Prostate gland (tissue), 2 donors: ENCODE measurements at regions not wholly inside any gene's neighbourhood (a gene's known extent, or its start where the extent isn't known, plus 50 kb on each side); places are given as distances from the start of the nearest gene placed in this dataset.

ENCODE experiments used
- DNase-seq: peaks from one replicate; pipeline ENCODE4 v3.0.0-alpha.2; 2019; ENCODE audit warnings: low spot score
- H3K27ac ChIP-seq, 2 donors: fragments of 200-600 bp; sonication (generic); 2 replicates each; pipeline ENCODE4 v1.5.1; 2017 to 2019
- H3K27me3 ChIP-seq: fragments of 200-600 bp; sonication (generic); replicated peaks from 2 replicates; pipeline ENCODE4 v1.5.1; 2019; ENCODE audit not compliant: insufficient read depth
- H3K36me3 ChIP-seq, 2 donors: fragments of 200-600 bp; sonication (generic); 1 replicate in 1 of 2; 2 replicates in 1 of 2; pipeline versions ENCODE4 v1.5.1 to v1.8.1; 2017 to 2019
- H3K4me1 ChIP-seq: fragments of 200-600 bp; sonication (generic); replicated peaks from 2 replicates; pipeline ENCODE4 v1.5.1; 2019
- H3K4me3 ChIP-seq, 2 donors: fragments of 200-600 bp; sonication (generic); 2 replicates each; pipeline ENCODE4 v1.5.1; 2017 to 2019
- H3K9me3 ChIP-seq: fragments of 200-600 bp; sonication (generic); 2 replicates; pipeline ENCODE4 v1.5.1; 2017
- POLR2A ChIP-seq: fragments of 450-650 bp; IDR thresholded peaks from one replicate; pipeline ENCODE4 v1.6.1; 2016; ENCODE audit warnings: antibody characterized with exemption, mild to moderate bottlenecking
- POLR2AphosphoS5 ChIP-seq: sonication (generic); formaldehyde crosslinking; IDR thresholded peaks from one replicate; pipeline ENCODE4 v1.6.1; 2017; ENCODE audit warnings: antibody characterized with exemption
- WGBS: methylation state at CpG from one replicate; pipeline ENCODE4 v1.1.5; 2018; 5-methylcytosine and 5-hydroxymethylcytosine counted together
- intact Hi-C: fragments of 100-400 bp; cut with DNase I; formaldehyde crosslinking; loops from one replicate; pipeline ENCODE4 v1.14.2; 2022
- TF ChIP-seq, protein P1 (sequence below), 4 experiments: fragments of 200-600 bp in 2 of 4; fragments of 450-650 bp in 2 of 4; sonication (generic) in 2 of 4; IDR thresholded peaks; 1 replicate in 3 of 4; 2 replicates in 1 of 4; pipeline ENCODE4 v1.5.1; 2016 to 2019; ENCODE audit warnings: antibody characterized with exemption in 4 of 4, mild to moderate bottlenecking in 2 of 4, moderate library complexity in 2 of 4

DNA sequence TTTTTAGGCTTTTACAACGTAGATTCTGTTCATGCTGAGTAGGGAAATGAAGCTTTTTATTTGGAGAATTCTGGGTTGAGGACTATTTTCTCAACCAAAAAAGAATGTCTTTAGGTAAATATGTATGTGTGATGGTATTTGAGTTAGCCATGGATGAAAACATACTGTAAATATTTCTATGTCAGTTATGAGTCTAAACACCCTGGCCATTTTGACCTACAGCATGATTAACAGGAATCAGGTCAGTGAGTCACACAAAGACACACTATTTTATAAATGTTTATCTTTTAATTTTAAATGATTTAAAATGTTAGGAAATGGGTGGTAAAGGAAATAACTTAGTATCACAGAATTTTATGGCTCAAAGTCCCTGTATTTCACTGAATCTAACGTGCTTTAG is 851.7 kb upstream of the MAP3K7 start:
- intact Hi-C loops: no loop called here
- Histone ChIP-seq H3K27me3 (no peaks in the 10 kb centered on the region), H3K36me3 (no peaks in the 10 kb centered on the region), H3K9me3 (no peaks in the 10 kb centered on the region), H3K4me3 (no peak overlapping the region), H3K27ac (no peak overlapping the region), H3K4me1 (no peaks in the 10 kb centered on the region)
- no peak for TF ChIP-seq POLR2A
- no peak for TF ChIP-seq POLR2AphosphoS5
- TF ChIP-seq, protein P1, sequence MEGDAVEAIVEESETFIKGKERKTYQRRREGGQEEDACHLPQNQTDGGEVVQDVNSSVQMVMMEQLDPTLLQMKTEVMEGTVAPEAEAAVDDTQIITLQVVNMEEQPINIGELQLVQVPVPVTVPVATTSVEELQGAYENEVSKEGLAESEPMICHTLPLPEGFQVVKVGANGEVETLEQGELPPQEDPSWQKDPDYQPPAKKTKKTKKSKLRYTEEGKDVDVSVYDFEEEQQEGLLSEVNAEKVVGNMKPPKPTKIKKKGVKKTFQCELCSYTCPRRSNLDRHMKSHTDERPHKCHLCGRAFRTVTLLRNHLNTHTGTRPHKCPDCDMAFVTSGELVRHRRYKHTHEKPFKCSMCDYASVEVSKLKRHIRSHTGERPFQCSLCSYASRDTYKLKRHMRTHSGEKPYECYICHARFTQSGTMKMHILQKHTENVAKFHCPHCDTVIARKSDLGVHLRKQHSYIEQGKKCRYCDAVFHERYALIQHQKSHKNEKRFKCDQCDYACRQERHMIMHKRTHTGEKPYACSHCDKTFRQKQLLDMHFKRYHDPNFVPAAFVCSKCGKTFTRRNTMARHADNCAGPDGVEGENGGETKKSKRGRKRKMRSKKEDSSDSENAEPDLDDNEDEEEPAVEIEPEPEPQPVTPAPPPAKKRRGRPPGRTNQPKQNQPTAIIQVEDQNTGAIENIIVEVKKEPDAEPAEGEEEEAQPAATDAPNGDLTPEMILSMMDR (IDR thresholded peaks at IDR 0.05): no peak
- WGBS: 72% methylated on average over 2 of the region's 2 CpGs
- DNase-seq: no peak

DNA sequence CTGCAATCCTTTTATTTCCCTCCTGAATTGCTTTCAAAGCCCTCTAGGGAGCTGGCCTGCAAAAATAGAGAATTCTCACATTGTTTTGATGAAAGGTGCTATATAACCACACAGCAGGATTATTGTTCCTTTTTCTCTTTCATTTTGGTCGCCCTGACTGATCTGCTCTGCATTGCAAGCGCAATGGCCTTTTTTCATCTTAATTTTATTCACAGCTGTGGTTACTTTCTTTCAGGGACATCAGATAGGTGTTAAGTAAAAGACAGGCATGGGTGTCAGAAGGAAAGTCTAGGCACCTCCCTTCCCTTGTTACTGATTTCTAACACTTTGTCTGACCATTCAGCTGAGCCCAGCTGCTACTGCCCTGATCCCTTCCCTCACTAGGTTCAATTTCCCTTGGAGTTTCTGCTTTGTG is 850.5 kb upstream of the MAP3K7 start:
- no peak for DNase-seq
- Histone ChIP-seq H3K9me3 (no peaks in the 10 kb centered on the region), H3K27ac (no peak overlapping the region), H3K4me3 (no peak overlapping the region), H3K36me3 (no peaks in the 10 kb centered on the region), H3K27me3 (no peaks in the 10 kb centered on the region), H3K4me1 (no peaks in the 10 kb centered on the region)
- no peak for TF ChIP-seq POLR2AphosphoS5
- no peak for TF ChIP-seq POLR2A
- TF ChIP-seq, protein P1 (IDR thresholded peaks at IDR 0.05): no peak
- WGBS: 82% methylated on average over 2 of the region's 2 CpGs
- intact Hi-C loops: no loop called here

DNA sequence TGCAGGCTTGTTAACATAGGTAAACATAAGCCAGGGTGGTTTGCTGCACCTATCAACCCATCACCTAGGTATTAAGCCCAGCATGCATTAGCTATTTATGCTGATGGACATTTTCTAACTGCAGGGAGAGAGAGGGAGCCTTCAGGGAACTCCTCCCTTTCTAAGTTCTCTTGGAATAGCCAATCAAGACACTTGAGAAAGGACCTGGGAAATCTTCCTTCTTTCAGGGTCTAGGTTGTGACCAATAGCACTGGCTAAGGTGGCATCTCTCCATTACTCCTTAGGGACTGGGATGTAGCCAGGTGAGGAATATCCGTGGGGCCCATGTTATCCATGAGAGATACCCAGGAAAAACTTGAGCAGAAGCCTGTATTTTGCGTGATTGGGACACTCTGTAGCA is 849.6 kb upstream of the MAP3K7 start:
- H3K4me3 ChIP-seq: no peak overlapping the region
- 86% methylated on average over 2 of the region's 2 CpGs for WGBS
- intact Hi-C loops: no loop called here
- no peaks in the 10 kb centered on the region for H3K27me3 ChIP-seq
- TF ChIP-seq POLR2AphosphoS5 (no peak), POLR2A (no peak)
- TF ChIP-seq, protein P1 (IDR thresholded peaks at IDR 0.05): no peak
- no peak overlapping the region for H3K27ac ChIP-seq
- no peak for DNase-seq
- no peaks in the 10 kb centered on the region for H3K9me3 ChIP-seq
- no peaks in the 10 kb centered on the region for H3K4me1 ChIP-seq
- H3K36me3 ChIP-seq: no peaks in the 10 kb centered on the region

DNA sequence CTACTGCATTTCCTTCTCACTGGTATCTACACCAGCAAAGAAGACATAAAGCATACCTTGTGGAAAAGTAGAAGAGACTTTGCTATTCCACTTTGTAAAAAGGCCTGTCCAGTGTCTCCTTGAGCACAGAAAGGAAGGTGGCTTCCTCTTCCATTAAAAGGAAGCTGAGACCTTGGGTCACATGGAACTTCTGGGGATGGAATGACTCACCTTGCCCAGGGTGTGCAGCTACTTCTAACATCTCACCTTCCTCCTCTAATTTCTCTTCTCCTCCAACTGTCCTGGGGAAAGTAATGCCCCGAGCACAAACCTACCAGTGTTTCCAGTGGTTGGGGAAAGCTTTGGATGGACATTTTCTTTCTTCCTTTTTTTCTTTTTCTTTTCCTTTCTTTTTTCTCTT is 848.8 kb upstream of the MAP3K7 start:
- 100% methylated on average over 1 of the region's 1 CpG for WGBS
- TF ChIP-seq, protein P1 (IDR thresholded peaks at IDR 0.05): no peak
- TF ChIP-seq POLR2A (no peak), POLR2AphosphoS5 (no peak)
- Histone ChIP-seq H3K27me3 (no peaks in the 10 kb centered on the region), H3K4me3 (no peak overlapping the region), H3K4me1 (no peaks in the 10 kb centered on the region), H3K27ac (no peak overlapping the region), H3K36me3 (no peaks in the 10 kb centered on the region), H3K9me3 (no peaks in the 10 kb centered on the region)
- intact Hi-C loops: no loop called here
- no peak for DNase-seq

DNA sequence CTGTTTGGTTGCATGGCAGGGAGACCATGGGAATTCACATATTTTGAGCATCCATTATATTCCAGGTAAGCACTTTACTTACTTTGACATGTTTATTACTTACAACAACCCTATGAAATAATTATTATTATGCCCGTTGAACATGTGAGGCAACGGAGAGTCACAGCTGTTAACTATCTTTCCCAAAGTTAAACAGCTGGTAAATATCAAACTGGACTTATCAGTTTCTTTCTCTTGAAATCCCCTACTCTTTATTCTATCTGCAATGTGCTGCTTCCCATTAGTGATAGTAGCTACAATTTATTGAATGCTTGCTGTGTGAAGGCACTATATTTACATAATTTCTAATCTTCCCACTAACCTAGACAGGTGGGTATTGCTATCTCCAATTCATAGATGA is 847.7 kb upstream of the MAP3K7 start:
- Histone ChIP-seq H3K4me1 (no peaks in the 10 kb centered on the region), H3K4me3 (no peak overlapping the region), H3K27ac (no peak overlapping the region), H3K9me3 (no peaks in the 10 kb centered on the region), H3K27me3 (no peaks in the 10 kb centered on the region), H3K36me3 (no peaks in the 10 kb centered on the region)
- no peak for DNase-seq
- intact Hi-C loops: no loop called here
- TF ChIP-seq POLR2A: no peak
- TF ChIP-seq, protein P1 (IDR thresholded peaks at IDR 0.05): no peak
- no peak for TF ChIP-seq POLR2AphosphoS5
- 45% methylated on average over 2 of the region's 2 CpGs for WGBS
